ENCODE measurements at regions not wholly inside any gene's neighbourhood (a gene's known extent, or its start where the extent isn't known, plus 50 kb on each side); places are given as distances from the start of the nearest gene placed in this dataset.

GRCh38 chr13:103469771-103470170 is 403.6 kb upstream of the SLC10A2 start:
- Histone ChIP-seq H3F3A (replicated peaks; ENCODE audit: low read depth) (no peaks in the 10 kb centered on the region), H3K79me2 (replicated peaks; ENCODE audit: insufficient read depth) (no peaks in the 10 kb centered on the region), H3K4me1 (ENCODE audit: insufficient read depth) (no peaks in the 10 kb centered on the region), H4K20me1 (replicated peaks; ENCODE audit: insufficient read depth) (no peaks in the 10 kb centered on the region), H3K27ac (ENCODE audit: low read depth) (no peak overlapping the region), H3K36me3 (ENCODE audit: insufficient read depth) (no peaks in the 10 kb centered on the region), H3K27me3 (ENCODE audit: insufficient read depth) (no peaks in the 10 kb centered on the region), H3K4me2 (no peak overlapping the region), H3K9me2 (ENCODE audit: insufficient read depth) (no peaks in the 10 kb centered on the region; the same call in 1 of the 2 replicates), H2AFZ (no peak overlapping the region), H3K4me3 (no peak overlapping the region)
- Mint-ChIP-seq H3K4me3 (no peak overlapping the region), H3K4me1 (no peaks in the 10 kb centered on the region), H3K36me3 (ENCODE audit: low read depth) (no peaks in the 10 kb centered on the region; the same call in 2 of the 3 replicates), H3K27me3 (ENCODE audit: insufficient read depth, low read depth, poor library complexity) (peaks cover 1% of the 10 kb centered on the region), H3K9me3 (no peaks in the 10 kb centered on the region), H3K27ac (no peak overlapping the region)
- no peak for ATAC-seq
- DNase-seq (ENCODE audit: low spot score): no peak
- TF ChIP-seq, protein P1, sequence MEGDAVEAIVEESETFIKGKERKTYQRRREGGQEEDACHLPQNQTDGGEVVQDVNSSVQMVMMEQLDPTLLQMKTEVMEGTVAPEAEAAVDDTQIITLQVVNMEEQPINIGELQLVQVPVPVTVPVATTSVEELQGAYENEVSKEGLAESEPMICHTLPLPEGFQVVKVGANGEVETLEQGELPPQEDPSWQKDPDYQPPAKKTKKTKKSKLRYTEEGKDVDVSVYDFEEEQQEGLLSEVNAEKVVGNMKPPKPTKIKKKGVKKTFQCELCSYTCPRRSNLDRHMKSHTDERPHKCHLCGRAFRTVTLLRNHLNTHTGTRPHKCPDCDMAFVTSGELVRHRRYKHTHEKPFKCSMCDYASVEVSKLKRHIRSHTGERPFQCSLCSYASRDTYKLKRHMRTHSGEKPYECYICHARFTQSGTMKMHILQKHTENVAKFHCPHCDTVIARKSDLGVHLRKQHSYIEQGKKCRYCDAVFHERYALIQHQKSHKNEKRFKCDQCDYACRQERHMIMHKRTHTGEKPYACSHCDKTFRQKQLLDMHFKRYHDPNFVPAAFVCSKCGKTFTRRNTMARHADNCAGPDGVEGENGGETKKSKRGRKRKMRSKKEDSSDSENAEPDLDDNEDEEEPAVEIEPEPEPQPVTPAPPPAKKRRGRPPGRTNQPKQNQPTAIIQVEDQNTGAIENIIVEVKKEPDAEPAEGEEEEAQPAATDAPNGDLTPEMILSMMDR (conservative IDR thresholded peaks at IDR 0.05; ENCODE audit: low read depth in 2 of 2): no peak
- TF ChIP-seq, protein P2, sequence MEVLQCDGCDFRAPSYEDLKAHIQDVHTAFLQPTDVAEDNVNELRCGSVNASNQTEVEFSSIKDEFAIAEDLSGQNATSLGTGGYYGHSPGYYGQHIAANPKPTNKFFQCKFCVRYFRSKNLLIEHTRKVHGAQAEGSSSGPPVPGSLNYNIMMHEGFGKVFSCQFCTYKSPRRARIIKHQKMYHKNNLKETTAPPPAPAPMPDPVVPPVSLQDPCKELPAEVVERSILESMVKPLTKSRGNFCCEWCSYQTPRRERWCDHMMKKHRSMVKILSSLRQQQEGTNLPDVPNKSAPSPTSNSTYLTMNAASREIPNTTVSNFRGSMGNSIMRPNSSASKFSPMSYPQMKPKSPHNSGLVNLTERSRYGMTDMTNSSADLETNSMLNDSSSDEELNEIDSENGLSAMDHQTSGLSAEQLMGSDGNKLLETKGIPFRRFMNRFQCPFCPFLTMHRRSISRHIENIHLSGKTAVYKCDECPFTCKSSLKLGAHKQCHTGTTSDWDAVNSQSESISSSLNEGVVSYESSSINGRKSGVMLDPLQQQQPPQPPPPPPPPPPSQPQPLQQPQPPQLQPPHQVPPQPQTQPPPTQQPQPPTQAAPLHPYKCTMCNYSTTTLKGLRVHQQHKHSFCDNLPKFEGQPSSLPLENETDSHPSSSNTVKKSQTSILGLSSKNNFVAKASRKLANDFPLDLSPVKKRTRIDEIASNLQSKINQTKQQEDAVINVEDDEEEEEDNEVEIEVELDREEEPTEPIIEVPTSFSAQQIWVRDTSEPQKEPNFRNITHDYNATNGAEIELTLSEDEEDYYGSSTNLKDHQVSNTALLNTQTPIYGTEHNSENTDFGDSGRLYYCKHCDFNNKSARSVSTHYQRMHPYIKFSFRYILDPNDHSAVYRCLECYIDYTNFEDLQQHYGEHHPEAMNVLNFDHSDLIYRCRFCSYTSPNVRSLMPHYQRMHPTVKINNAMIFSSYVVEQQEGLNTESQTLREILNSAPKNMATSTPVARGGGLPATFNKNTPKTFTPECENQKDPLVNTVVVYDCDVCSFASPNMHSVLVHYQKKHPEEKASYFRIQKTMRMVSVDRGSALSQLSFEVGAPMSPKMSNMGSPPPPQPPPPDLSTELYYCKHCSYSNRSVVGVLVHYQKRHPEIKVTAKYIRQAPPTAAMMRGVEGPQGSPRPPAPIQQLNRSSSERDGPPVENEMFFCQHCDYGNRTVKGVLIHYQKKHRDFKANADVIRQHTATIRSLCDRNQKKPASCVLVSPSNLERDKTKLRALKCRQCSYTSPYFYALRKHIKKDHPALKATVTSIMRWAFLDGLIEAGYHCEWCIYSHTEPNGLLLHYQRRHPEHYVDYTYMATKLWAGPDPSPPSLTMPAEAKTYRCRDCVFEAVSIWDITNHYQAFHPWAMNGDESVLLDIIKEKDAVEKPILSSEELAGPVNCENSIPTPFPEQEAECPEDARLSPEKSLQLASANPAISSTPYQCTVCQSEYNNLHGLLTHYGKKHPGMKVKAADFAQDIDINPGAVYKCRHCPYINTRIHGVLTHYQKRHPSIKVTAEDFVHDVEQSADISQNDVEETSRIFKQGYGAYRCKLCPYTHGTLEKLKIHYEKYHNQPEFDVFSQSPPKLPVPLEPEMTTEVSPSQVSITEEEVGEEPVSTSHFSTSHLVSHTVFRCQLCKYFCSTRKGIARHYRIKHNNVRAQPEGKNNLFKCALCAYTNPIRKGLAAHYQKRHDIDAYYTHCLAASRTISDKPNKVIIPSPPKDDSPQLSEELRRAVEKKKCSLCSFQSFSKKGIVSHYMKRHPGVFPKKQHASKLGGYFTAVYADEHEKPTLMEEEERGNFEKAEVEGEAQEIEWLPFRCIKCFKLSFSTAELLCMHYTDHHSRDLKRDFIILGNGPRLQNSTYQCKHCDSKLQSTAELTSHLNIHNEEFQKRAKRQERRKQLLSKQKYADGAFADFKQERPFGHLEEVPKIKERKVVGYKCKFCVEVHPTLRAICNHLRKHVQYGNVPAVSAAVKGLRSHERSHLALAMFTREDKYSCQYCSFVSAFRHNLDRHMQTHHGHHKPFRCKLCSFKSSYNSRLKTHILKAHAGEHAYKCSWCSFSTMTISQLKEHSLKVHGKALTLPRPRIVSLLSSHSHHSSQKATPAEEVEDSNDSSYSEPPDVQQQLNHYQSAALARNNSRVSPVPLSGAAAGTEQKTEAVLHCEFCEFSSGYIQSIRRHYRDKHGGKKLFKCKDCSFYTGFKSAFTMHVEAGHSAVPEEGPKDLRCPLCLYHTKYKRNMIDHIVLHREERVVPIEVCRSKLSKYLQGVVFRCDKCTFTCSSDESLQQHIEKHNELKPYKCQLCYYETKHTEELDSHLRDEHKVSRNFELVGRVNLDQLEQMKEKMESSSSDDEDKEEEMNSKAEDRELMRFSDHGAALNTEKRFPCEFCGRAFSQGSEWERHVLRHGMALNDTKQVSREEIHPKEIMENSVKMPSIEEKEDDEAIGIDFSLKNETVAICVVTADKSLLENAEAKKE (CRISPR knock-in tag; IDR thresholded peaks at IDR 0.05): no peak
- TF ChIP-seq, protein P3, sequence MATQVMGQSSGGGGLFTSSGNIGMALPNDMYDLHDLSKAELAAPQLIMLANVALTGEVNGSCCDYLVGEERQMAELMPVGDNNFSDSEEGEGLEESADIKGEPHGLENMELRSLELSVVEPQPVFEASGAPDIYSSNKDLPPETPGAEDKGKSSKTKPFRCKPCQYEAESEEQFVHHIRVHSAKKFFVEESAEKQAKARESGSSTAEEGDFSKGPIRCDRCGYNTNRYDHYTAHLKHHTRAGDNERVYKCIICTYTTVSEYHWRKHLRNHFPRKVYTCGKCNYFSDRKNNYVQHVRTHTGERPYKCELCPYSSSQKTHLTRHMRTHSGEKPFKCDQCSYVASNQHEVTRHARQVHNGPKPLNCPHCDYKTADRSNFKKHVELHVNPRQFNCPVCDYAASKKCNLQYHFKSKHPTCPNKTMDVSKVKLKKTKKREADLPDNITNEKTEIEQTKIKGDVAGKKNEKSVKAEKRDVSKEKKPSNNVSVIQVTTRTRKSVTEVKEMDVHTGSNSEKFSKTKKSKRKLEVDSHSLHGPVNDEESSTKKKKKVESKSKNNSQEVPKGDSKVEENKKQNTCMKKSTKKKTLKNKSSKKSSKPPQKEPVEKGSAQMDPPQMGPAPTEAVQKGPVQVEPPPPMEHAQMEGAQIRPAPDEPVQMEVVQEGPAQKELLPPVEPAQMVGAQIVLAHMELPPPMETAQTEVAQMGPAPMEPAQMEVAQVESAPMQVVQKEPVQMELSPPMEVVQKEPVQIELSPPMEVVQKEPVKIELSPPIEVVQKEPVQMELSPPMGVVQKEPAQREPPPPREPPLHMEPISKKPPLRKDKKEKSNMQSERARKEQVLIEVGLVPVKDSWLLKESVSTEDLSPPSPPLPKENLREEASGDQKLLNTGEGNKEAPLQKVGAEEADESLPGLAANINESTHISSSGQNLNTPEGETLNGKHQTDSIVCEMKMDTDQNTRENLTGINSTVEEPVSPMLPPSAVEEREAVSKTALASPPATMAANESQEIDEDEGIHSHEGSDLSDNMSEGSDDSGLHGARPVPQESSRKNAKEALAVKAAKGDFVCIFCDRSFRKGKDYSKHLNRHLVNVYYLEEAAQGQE (IDR thresholded peaks at IDR 0.05; ENCODE audit: unreplicated experiment): no peak
- no peak for TF ChIP-seq POLR2AphosphoS5 (IDR thresholded peaks at IDR 0.05; ENCODE audit: low read depth)
- TF ChIP-seq ETS1 (IDR thresholded peaks at IDR 0.05): no peak
- no peak for TF ChIP-seq EZH2phosphoT487 (IDR thresholded peaks at IDR 0.05; ENCODE audit: unreplicated experiment)
- no peak for TF ChIP-seq EZH2 (IDR thresholded peaks at IDR 0.05; ENCODE audit: low read depth, unreplicated experiment)
- no peak for TF ChIP-seq CREB1 (CRISPR knock-in tag; IDR thresholded peaks at IDR 0.05; ENCODE audit: low read depth)
- TF ChIP-seq ZNF331 (CRISPR knock-in tag; IDR thresholded peaks at IDR 0.05; ENCODE audit: low read depth): no peak
- no peak for TF ChIP-seq NANOG (IDR thresholded peaks at IDR 0.05; ENCODE audit: borderline replicate concordance)
- no peak for TF ChIP-seq JUNB (IDR thresholded peaks at IDR 0.05; ENCODE audit: unreplicated experiment)
- TF ChIP-seq STAT1 (IDR thresholded peaks at IDR 0.05; ENCODE audit: unreplicated experiment): no peak
- no peak for TF ChIP-seq ZNF114 (CRISPR knock-in tag; IDR thresholded peaks at IDR 0.05)

Measured in GM23338 (cell line).